C4-2B (cell line): ENCODE measurements at regions not wholly inside any gene's neighbourhood (a gene's known extent, or its start where the extent isn't known, plus 50 kb on each side); places are given as distances from the start of the nearest gene placed in this dataset.

Source experiments
- CTCF ChIP-seq: fragments of 450-650 bp; conservative IDR thresholded peaks from 2 replicates; pipeline ENCODE4 v1.5.1; 2017; ENCODE audit warnings: mild to moderate bottlenecking
- ZFX ChIP-seq: fragments of 450-650 bp; IDR thresholded peaks from 2 replicates; pipeline ENCODE4 v1.6.1; 2017

GRCh38 chr9:135330685-135331590 lies 148.6 kb upstream of the PPP1R26 start:
- TF ChIP-seq CTCF (no peak), ZFX (no peak)
